HG03521 (cell line): ENCODE measurements at regions not wholly inside any gene's neighbourhood (a gene's known extent, or its start where the extent isn't known, plus 50 kb on each side); places are given as distances from the start of the nearest gene placed in this dataset.
"Not testable (repeated sequence)": the region's sequence is repeated elsewhere in the genome, so short reads cannot be mapped to it uniquely, and the experiment has no call there.

Source experiments
- ATAC-seq: cut with Tn5 transposase; IDR thresholded peaks from one replicate; pipeline ENCODE4 v1.9.1; 2021; ENCODE audit warnings: mild to moderate bottlenecking, moderate library complexity; ENCODE audit not compliant: unreplicated experiment

DNA sequence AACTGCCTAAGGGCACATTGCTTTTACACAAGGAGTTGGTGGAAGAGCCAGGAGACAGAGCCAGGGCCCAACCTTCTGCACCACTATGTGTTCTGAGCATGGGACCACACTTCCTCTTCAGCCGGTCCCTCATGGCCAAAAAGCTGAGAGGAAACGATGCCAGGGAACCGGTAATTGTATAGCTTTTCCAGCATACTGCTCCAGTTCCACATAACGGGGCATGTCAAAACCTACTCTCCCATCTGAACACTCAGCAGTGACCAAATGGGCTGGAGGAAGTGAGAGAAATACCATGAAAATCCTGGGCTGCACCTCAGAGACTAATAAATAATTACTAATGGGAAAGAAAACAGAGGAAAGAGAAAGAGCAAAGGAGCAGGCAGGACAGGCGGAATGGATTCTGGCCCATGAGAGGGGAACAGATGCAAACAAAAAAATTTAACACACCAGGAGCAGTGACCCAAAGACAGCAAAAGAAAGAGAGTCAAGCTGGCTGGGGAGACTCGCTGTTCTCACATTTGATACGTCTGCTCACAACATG lies 52.0 kb upstream of the BMP2 start:
- ATAC-seq: no peak

- no peak for ATAC-seq
These were observed 53.2 kb upstream of the BMP2 start for GRCh38 chr20:6714279-6714711.

GRCh38 chr20:6711951-6712649 lies 55.4 kb upstream of the BMP2 start:
- ATAC-seq: no peak

DNA sequence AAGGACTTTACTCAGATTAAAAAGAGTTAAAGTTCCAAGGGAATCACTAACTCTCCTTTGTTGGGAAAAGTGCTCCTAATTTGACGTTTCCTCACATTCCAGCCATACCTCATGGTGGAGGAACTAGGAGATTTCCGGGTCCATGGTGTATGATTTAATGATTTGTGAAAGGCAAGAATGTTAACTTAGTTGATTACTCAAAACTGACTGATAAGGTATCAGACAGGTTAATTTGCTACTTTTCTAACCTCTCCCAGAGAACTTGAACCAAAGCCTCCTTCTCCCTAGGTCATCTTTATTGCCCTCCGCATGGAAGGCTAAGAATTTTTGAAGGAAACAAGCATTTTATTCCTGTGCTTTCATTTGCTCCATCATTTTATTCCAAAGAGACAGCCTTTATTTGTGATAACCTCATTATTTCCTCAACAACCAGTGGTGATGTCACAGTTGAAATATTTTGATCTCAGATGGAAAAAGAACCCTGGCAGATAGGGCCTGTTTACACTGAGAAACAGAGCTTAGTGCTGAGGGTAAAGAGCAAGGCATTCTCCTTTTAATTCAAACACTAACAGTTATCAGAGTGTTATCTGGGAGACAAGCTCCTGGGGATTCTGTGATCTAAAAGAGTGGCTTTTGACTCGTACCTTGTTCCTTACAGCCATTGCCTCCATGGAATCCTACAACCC lies 57.4 kb upstream of the BMP2 start:
- no peak for ATAC-seq

DNA sequence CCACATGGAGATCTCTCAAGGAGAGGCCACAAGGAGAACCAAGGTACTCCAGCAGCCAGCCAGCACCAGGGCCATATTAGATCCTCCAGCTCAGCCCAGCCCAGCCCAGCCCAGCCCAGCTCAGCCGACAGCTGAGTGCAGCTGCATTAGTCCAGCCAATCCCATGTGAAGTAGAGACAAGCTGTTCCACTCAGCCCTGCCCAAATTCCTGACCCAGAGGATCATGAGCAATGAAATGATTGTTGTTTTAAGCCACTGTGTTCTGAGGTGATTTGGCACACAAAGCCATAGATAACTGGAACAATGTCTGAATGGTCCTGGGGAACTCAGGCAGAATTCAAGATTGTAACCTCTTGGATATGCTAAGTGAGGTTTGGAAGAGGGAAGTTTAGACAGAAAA lies 59.5 kb upstream of the BMP2 start:
- ATAC-seq: no peak

GRCh38 chr20:6707321-6707831 lies 60.1 kb upstream of the BMP2 start:
- no peak for ATAC-seq

- ATAC-seq: no peak
These were observed 61.4 kb upstream of the BMP2 start for GRCh38 chr20:6705926-6706548.

GRCh38 chr20:6705106-6705766 lies 62.2 kb upstream of the BMP2 start:
- no peak for ATAC-seq

DNA sequence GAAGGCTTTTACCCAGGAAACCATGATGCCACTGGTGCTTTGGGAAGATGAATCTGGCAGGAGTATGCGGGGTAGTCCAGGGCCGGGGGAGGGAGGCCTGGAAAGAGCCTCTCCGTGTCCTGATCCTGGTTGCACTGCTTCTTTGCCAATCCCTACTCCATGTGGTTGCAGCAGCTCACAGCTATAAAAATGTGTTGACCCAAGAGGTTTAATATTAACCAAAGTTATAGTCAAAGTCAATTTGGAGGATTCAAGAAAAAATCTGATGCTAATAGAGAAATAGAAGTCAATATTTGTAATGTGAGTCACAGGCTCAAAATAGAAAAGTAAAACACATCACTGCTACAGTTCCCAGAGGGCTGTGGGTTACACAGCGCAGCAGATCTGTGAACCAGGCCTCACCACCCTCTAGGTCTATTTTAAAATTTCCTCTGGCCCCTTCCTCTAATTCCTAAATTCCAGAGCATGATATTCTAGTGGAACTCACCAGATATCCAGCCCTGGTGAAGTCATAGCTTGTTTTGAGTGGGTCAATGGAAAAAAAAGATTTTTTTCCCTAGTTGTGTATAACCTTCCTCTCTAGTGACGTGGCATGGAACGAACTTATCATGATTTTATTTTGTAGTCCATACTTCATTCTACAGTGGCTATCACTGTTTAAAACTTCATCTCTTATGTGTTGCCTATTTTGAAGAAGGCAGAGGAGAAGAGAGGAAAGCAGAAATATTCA lies 63.2 kb upstream of the BMP2 start:
- no peak for ATAC-seq

- ATAC-seq: no peak
These were observed 63.8 kb upstream of the BMP2 start for GRCh38 chr20:6703656-6704055.

DNA sequence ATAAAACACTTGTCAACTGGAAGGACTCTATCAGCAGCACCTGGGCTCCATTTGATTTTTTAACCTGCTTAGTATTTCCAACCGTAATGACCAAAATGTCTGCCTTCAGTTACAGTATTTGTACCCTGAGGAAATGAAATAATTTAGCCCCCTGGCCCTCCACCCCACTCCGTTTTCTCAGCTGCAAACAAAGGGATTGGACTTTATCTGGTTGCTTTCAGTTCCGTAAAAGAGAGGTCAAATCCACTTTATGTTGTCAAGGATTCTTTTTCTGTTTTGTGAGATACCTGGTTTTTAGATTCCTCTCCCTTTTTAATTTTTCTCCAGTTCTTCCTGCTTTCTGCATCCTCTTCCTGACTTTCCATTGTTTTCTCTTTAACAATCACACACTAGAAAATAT lies 64.4 kb upstream of the BMP2 start:
- no peak for ATAC-seq

- ATAC-seq: no peak
These were observed 65.3 kb upstream of the BMP2 start for GRCh38 chr20:6702144-6702543.

GRCh38 chr20:6700563-6701329 lies 66.7 kb upstream of the BMP2 start:
- ATAC-seq: no peak

DNA sequence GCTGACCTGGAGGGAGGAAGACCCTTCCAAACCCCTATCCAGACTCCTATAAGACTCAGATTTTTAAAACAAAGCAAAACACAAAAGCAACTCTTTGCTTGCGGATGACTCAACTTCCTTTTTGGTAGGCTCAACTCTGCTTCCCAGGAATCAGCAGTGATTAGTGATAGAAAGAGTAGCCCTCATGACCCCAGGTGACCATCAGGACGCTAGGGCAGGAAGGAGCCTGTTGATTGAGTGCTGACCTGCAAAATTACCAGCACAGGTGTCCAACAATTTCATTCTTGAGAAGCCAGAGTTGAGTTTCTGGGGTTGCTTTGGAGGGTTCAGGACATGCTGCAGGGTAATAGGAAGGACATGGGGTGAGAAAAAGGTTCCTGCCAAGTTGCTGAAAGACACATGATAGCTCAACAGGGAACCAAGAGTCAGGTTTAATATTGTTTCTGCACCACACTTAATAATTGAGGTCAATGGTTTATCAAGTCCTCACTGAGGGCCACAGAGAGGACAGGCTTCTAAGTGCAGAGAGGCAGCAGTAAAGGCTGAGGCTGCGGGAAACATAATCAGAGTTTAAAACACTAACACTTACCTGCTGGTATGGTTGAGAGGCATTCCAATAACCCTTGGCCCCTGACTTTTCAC lies 67.4 kb upstream of the BMP2 start:
- ATAC-seq: no peak

GRCh38 chr20:6698723-6699122 lies 68.8 kb upstream of the BMP2 start:
- no peak for ATAC-seq

GRCh38 chr20:6698056-6698455 lies 69.4 kb upstream of the BMP2 start:
- ATAC-seq: no peak

GRCh38 chr20:6697228-6697972 lies 70.1 kb upstream of the BMP2 start:
- no peak for ATAC-seq

DNA sequence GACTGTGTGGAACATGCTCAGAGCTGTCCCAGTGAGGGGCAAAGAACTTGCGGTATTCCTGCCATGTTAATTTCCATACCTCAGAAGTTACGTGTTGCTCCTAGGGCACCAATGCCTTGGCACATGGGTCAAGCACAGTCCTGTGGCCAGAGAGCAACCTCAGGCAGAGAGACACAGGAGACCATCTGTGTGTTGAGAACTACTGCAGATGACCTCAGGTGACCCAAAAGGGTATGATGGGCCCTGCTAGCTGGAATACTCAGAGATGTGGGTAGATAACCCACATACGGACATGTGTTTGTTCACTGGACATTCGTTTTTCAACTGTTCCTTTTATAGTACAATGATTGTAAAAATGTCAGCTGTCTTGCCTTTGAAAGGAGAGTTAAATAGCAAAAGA lies 71.5 kb upstream of the BMP2 start:
- ATAC-seq: no peak

- ATAC-seq: not testable (repeated sequence)
These were observed 73.7 kb upstream of the BMP2 start for GRCh38 chr20:6693808-6694198.
